Stomach (tissue), 8 donors: ENCODE measurements at regions not wholly inside any gene's neighbourhood (a gene's known extent, or its start where the extent isn't known, plus 50 kb on each side); places are given as distances from the start of the nearest gene placed in this dataset.

Experiments
- DNase-seq, 2 donors: peaks; one replicate each; pipeline versions ENCODE4 v3.0.0 to v3.0.0-alpha.2; 2013 to 2019
- H3K27ac ChIP-seq, 5 donors: fragments of 200-600 bp in 4 of 5; sonication (generic) in 4 of 5; one replicate each; pipeline ENCODE4 v1.5.1; 2013 to 2019; ENCODE audit warnings: mild to moderate bottlenecking in 1 of 5, moderate library complexity in 1 of 5
- H3K27me3 ChIP-seq, 3 donors: fragments of 200-600 bp; sonication (generic); one replicate each; pipeline ENCODE4 v1.5.1; 2017 to 2019; ENCODE audit warnings: mixed run types in 1 of 3
- H3K36me3 ChIP-seq, 4 donors: fragments of 200-600 bp; sonication (generic); 1 replicate in 3 of 4; 2 replicates in 1 of 4; pipeline ENCODE4 v1.5.1; 2016 to 2019
- H3K4me1 ChIP-seq, 4 donors: fragments of 200-600 bp; sonication (generic); one replicate each; pipeline ENCODE4 v1.5.1; 2016 to 2019
- H3K4me3 ChIP-seq, 4 donors: fragments of 200-600 bp; sonication (generic) in 3 of 4; one replicate each; pipeline ENCODE4 v1.5.1; 2016 to 2019; ENCODE audit warnings: mild to moderate bottlenecking in 1 of 4
- H3K9me3 ChIP-seq, 4 donors: fragments of 200-600 bp; sonication (generic); one replicate each; pipeline ENCODE4 v1.5.1; 2016 to 2019
- EP300 ChIP-seq: sonication (generic); formaldehyde crosslinking; IDR thresholded peaks from one replicate; pipeline ENCODE4 v1.6.1; 2017; ENCODE audit warnings: antibody characterized with exemption
- POLR2A ChIP-seq, 4 donors: fragments of 450-650 bp; IDR thresholded peaks; one replicate each; pipeline ENCODE4 v1.6.1; 2016; ENCODE audit warnings: antibody characterized with exemption in 4 of 4, control low read depth in 2 of 4, mild to moderate bottlenecking in 1 of 4, moderate library complexity in 1 of 4
- POLR2AphosphoS5 ChIP-seq, 3 donors: sonication (generic); formaldehyde crosslinking; IDR thresholded peaks; one replicate each; pipeline ENCODE4 v1.6.1; 2016; ENCODE audit warnings: antibody characterized with exemption in 3 of 3
- WGBS, 5 donors: extraction: QIAGEN DNeasy Blood & Tissue Kit in 3 of 5; methylation state at CpG; one replicate each; pipeline versions ENCODE4 v1.1.5 to v1.1.7; 2013 to 2018; 5-methylcytosine and 5-hydroxymethylcytosine counted together
- intact Hi-C: fragments of 100-400 bp; cut with DNase I; formaldehyde crosslinking; loops from one replicate; pipeline ENCODE4 v1.15.1; 2023; ENCODE audit warnings: low total_unique reads
- TF ChIP-seq, protein P1 (sequence below), 7 experiments: fragments of 450-650 bp in 4 of 7; fragments of 200-600 bp in 3 of 7; sonication (generic) in 3 of 7; IDR thresholded peaks; one replicate each; pipeline ENCODE4 v1.5.1; 2016 to 2019; ENCODE audit warnings: antibody characterized with exemption in 7 of 7, control low read depth in 2 of 7, mild to moderate bottlenecking in 1 of 7
- donor health status: healthy with polysubstance abuse.
- donor health status: Bipolar disorder and iron deficiency.
- donor health status: healthy.

DNA sequence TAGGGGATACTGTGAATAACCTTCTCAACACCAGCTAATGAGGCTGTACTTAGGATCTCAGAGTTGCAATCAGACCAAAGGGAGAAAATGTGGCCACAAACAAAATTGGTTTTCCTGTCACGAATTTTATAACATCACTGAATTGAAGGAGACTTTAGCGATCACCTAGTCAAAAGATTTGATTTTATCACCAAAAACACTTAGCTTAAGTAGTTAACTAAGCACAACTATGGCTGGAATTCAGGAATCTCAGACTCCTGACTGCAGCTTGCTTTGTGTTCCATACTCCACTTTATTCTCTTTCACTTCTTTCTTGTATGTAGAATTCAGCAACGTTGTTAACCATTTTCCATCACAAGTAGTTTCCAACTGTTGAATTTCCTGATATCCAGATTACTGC is 152.0 kb downstream of the SLC16A9 start:
- Histone ChIP-seq H3K27me3 (no peaks in the 10 kb centered on the region), H3K4me3 (no peak overlapping the region), H3K9me3 (no peaks in the 10 kb centered on the region), H3K4me1 (no peaks in the 10 kb centered on the region), H3K36me3 (no peaks in the 10 kb centered on the region), H3K27ac (no peak overlapping the region)
- 36 to 55% (median 42%) methylated on average over 3 of the region's 3 CpGs for WGBS, 5 donors
- no peak for TF ChIP-seq POLR2A (IDR thresholded peaks at IDR 0.05)
- TF ChIP-seq POLR2AphosphoS5 (IDR thresholded peaks at IDR 0.05), result no peak
- no peak for TF ChIP-seq EP300
- TF ChIP-seq, protein P1, sequence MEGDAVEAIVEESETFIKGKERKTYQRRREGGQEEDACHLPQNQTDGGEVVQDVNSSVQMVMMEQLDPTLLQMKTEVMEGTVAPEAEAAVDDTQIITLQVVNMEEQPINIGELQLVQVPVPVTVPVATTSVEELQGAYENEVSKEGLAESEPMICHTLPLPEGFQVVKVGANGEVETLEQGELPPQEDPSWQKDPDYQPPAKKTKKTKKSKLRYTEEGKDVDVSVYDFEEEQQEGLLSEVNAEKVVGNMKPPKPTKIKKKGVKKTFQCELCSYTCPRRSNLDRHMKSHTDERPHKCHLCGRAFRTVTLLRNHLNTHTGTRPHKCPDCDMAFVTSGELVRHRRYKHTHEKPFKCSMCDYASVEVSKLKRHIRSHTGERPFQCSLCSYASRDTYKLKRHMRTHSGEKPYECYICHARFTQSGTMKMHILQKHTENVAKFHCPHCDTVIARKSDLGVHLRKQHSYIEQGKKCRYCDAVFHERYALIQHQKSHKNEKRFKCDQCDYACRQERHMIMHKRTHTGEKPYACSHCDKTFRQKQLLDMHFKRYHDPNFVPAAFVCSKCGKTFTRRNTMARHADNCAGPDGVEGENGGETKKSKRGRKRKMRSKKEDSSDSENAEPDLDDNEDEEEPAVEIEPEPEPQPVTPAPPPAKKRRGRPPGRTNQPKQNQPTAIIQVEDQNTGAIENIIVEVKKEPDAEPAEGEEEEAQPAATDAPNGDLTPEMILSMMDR (IDR thresholded peaks at IDR 0.05), result no peak
- intact Hi-C loops, result no loop called here
- no peak for DNase-seq

DNA sequence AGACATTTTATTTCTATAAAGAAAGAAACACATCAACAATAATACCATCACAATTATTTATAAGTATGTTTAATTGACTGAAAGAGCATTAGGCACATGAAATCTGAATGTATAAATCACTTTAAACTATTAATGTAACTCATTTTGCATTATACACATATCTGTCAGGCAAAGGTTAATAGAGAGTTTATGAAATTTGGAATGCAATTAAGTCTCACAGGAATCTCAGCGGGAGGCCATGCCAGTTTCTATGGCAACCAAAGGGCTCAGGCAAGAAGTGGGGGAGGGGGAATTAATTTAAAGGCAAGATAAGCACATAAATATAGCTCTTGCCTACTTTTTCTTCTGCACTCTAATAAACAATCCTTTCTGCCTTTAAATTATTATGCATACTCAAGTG is 152.6 kb downstream of the SLC16A9 start:
- Histone ChIP-seq H3K4me3 (no peak overlapping the region), H3K36me3 (no peaks in the 10 kb centered on the region), H3K9me3 (no peaks in the 10 kb centered on the region), H3K27ac (no peak overlapping the region), H3K4me1 (no peaks in the 10 kb centered on the region), H3K27me3 (no peaks in the 10 kb centered on the region)
- DNase-seq, result peak in 1 of 2 donors; percentile 58
- WGBS, 5 donors, result 9 to 19% (median 13%) methylated on average over 1 of the region's 1 CpG
- intact Hi-C loops, result no loop called here
- no peak for TF ChIP-seq POLR2A (IDR thresholded peaks at IDR 0.05)
- no peak for TF ChIP-seq EP300
- TF ChIP-seq, protein P1 (IDR thresholded peaks at IDR 0.05), result no peak
- no peak for TF ChIP-seq POLR2AphosphoS5 (IDR thresholded peaks at IDR 0.05)

DNA sequence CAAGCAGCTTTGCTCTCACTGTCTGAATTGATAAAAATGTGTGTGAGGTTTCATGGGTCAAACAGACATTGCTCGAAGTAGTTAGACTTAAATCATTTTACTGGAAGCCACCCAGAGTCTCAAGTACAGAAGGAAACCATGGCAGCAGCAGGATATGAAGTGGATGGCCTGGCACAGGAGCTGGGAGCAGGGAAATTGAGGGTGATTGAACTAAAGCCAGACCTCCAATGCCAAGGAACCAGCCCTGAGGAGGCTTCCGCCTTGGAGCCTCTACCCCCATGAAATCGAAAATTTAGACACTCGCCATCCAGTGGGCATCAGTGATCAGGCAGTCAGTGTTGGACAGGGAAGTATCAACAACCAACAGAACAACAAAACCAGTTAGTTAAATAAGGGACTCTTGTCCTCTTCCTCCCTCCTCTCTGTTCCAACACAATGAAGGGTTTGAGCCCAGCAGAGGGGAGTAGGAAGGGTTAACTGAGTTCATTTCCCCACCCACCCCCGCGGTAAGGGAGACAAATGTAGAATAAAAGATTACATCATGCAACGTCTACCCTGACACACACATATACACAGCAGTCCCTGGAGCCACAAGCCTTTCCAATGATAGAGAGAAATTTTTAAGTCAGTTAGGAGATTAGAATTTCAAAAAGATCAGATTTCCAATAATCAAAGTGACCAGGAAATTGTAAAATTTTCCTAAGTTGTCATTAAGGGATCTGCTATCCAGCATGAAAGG is 156.3 kb downstream of the SLC16A9 start:
- TF ChIP-seq POLR2A (IDR thresholded peaks at IDR 0.05), result no peak
- TF ChIP-seq POLR2AphosphoS5 (IDR thresholded peaks at IDR 0.05), result no peak
- TF ChIP-seq, protein P1 (IDR thresholded peaks at IDR 0.05), result no peak
- TF ChIP-seq EP300, result no peak
- Histone ChIP-seq H3K27me3 (no peaks in the 10 kb centered on the region), H3K9me3 (no peaks in the 10 kb centered on the region), H3K4me1 (no peaks in the 10 kb centered on the region), H3K36me3 (no peaks in the 10 kb centered on the region), H3K27ac (no peak overlapping the region), H3K4me3 (no peak overlapping the region)
- DNase-seq, result peak in 1 of 2 donors; percentile 13
- intact Hi-C loops, result no loop called here
- WGBS, 5 donors, result 56 to 62% (median 57%) methylated on average over 7 of the region's 7 CpGs

DNA sequence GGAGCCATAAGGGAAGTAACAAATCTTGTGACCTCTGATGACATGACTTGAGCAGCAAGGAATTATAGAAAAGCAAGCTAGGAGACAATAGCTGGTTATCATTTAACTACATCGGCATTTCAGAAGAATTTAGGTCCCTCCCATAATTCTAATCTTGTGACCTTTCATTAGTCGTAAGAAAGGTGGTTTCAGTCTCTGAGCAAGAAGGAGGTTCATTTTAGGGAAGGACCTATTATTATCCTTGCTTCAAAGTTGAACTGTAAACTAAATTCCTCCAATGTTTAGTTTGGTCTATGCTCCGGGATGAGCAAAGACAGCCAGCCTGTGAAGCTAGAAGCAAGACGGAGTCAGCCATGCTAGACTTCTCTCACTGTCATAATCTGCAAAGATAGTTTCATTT is 159.6 kb downstream of the SLC16A9 start:
- WGBS, 5 donors, result 52 to 75% (median 61%) methylated on average over 4 of the region's 4 CpGs
- TF ChIP-seq POLR2AphosphoS5 (IDR thresholded peaks at IDR 0.05), result no peak
- TF ChIP-seq, protein P1 (IDR thresholded peaks at IDR 0.05), result no peak
- no peak for TF ChIP-seq EP300
- no peak for TF ChIP-seq POLR2A (IDR thresholded peaks at IDR 0.05)

More for the DNA sequence above, 159.6 kb downstream of the SLC16A9 start:
- Histone ChIP-seq H3K9me3 (no peaks in the 10 kb centered on the region), H3K27ac (no peak overlapping the region), H3K4me1 (no peaks in the 10 kb centered on the region), H3K4me3 (no peak overlapping the region), H3K27me3 (no peaks in the 10 kb centered on the region), H3K36me3 (no peaks in the 10 kb centered on the region)
- DNase-seq, result no peak
- intact Hi-C loops, result no loop called here
